ENCODE measurements at regions not wholly inside any gene's neighbourhood (a gene's known extent, or its start where the extent isn't known, plus 50 kb on each side); places are given as distances from the start of the nearest gene placed in this dataset.

DNA sequence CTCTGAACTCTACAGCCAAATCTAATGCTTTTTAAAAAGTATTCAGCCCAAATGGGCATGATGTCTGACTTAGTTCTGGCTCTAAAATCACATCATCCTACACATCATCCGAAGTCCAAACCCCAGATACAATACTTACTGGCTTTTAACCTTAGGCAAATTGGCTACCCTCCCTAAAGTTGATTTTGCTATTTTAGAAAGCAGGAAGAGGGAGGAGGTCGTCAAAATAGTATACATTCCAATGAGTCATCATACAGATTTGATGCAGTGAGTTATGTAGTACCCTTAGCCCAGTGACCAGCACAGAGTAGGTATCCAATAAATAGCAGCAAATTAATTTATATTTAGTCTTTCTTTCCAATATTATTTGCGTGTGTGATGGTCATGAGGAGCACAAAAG lies 582.0 kb upstream of the TUSC1 start:
- intact Hi-C loops (cut with DNase I), result no loop called here
- 27 to 37% (median 35%) methylated on average over 3 of the region's 3 CpGs for WGBS, 3 donors
- TF ChIP-seq CTCF (IDR thresholded peaks at IDR 0.05), result no peak
- TF ChIP-seq POLR2A (IDR thresholded peaks at IDR 0.05), result no peak
- no peak for TF ChIP-seq EP300 (IDR thresholded peaks at IDR 0.05)

DNA sequence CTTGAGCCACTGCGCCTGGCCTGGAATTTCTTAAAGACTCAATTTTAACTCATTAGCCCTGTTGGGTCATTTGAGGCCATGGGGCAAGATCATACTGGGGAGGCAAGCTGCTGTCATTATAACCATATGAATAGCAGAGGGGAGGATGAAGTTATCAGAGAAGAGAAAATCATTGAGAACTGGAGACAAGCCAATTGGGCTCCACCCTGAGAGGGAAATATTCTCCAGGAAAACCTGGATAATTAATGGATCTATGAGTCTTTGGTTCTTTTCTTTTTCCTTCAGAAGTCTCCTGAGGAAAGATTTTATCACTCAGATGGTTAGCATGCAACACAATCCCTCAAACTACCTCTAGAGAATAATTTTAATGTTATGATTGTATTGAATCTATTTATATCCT lies 569.6 kb upstream of the TUSC1 start:
- Histone ChIP-seq H3K4me3 (no peak overlapping the region), H3K27me3 (no peaks in the 10 kb centered on the region), H3K9me3 (peaks cover 0 to 3% of the 10 kb centered on the region in 2 donors), H3K4me1 (ENCODE audit: insufficient read depth) (no peaks in the 10 kb centered on the region), H3K27ac (no peak overlapping the region), H3K36me3 (no peaks in the 10 kb centered on the region)
- TF ChIP-seq EP300 (IDR thresholded peaks at IDR 0.05) (no peak), POLR2A (IDR thresholded peaks at IDR 0.05) (no peak), CTCF (IDR thresholded peaks at IDR 0.05) (no peak)
- 57 to 87% (median 65%) methylated on average over 1 of the region's 1 CpG for whole genome bisulfite sequencing, 3 donors
- no peak for DNase-seq
- intact Hi-C loops (cut with DNase I), result no loop called here

More for the DNA sequence above, 582.0 kb upstream of the TUSC1 start:
- no peak for DNase-seq
- Histone ChIP-seq H3K4me1 (ENCODE audit: insufficient read depth) (no peaks in the 10 kb centered on the region), H3K36me3 (no peaks in the 10 kb centered on the region), H3K9me3 (no peaks in the 10 kb centered on the region), H3K27ac (no peak overlapping the region), H3K27me3 (no peaks in the 10 kb centered on the region), H3K4me3 (no peak overlapping the region)

GRCh38 chr9:26244661-26245451 lies 566.6 kb upstream of the TUSC1 start:
- Histone ChIP-seq H3K36me3 (no peaks in the 10 kb centered on the region), H3K27me3 (no peaks in the 10 kb centered on the region), H3K4me3 (no peak overlapping the region), H3K27ac (no peak overlapping the region), H3K4me1 (ENCODE audit: insufficient read depth) (no peaks in the 10 kb centered on the region), H3K9me3 (peaks cover 0 to under 1% of the 10 kb centered on the region in 2 donors)
- intact Hi-C loops (cut with DNase I), result no loop called here
- no peak for DNase-seq
- no peak for TF ChIP-seq CTCF (IDR thresholded peaks at IDR 0.05)
- TF ChIP-seq POLR2A (IDR thresholded peaks at IDR 0.05), result no peak
- TF ChIP-seq EP300 (IDR thresholded peaks at IDR 0.05), result no peak
- 58 to 70% (median 60%) methylated on average over 1 of the region's 1 CpG for WGBS, 3 donors

DNA sequence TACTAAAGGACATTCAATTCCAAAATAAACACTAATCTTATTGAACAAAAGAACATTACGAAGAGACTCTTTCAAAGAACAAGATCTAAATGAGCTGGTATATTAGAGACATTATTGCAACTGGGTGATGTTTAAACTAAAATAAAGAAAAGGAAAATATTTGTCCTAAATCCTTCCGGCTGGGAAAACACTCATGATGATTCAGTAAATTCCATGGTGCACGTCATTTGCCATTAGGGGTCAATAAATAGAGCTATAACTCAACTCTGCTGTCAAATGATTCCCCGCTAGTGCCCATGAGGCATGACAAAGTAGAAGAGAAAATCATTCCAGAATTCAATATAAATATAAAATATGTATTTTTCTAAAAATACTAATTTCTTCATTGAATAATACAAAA lies 565.5 kb upstream of the TUSC1 start:
- TF ChIP-seq POLR2A (IDR thresholded peaks at IDR 0.05) (no peak), CTCF (IDR thresholded peaks at IDR 0.05) (no peak), EP300 (IDR thresholded peaks at IDR 0.05) (no peak)
- Histone ChIP-seq H3K27me3 (no peaks in the 10 kb centered on the region), H3K4me1 (ENCODE audit: insufficient read depth) (no peaks in the 10 kb centered on the region), H3K27ac (no peak overlapping the region), H3K36me3 (no peaks in the 10 kb centered on the region), H3K4me3 (no peak overlapping the region), H3K9me3 (no peaks in the 10 kb centered on the region)
- 39 to 76% (median 46%) methylated on average over 4 of the region's 4 CpGs for WGBS, 3 donors
- intact Hi-C loops (cut with DNase I), result no loop called here
- DNase-seq, result no peak
